Left renal cortex interstitium (tissue), 4 donors: ENCODE measurements at regions not wholly inside any gene's neighbourhood (a gene's known extent, or its start where the extent isn't known, plus 50 kb on each side); places are given as distances from the start of the nearest gene placed in this dataset.

ENCODE experiments used
- DNase-seq, 4 donors: peaks; one replicate each; pipeline ENCODE4 v3.0.0-alpha.2; 2013; ENCODE audit warnings: low read depth in 4 of 4, low spot score in 2 of 4, missing footprints in 1 of 4

GRCh38 chr4:120435179-120435578 is 368.5 kb upstream of the MAD2L1 start:
- no peak for DNase-seq

GRCh38 chr4:120434756-120435155 is 368.1 kb upstream of the MAD2L1 start:
- no peak for DNase-seq

- DNase-seq: no peak
These were observed 365.7 kb upstream of the MAD2L1 start for GRCh38 chr4:120432301-120432860.

- no peak for DNase-seq
These were observed 364.5 kb upstream of the MAD2L1 start for GRCh38 chr4:120431180-120431579.

GRCh38 chr4:120418146-120418545 is 351.5 kb upstream of the MAD2L1 start:
- no peak for DNase-seq

GRCh38 chr4:120415896-120416295 is 349.2 kb upstream of the MAD2L1 start:
- DNase-seq: no peak

GRCh38 chr4:120406960-120407359 is 340.3 kb upstream of the MAD2L1 start:
- no peak for DNase-seq

- no peak for DNase-seq
These were observed 336.6 kb upstream of the MAD2L1 start for GRCh38 chr4:120403296-120403695.

GRCh38 chr4:120400441-120400840 is 333.8 kb upstream of the MAD2L1 start:
- no peak for DNase-seq

- DNase-seq: no peak
These were observed 333.2 kb upstream of the MAD2L1 start for GRCh38 chr4:120399826-120400225.

- DNase-seq: no peak
These were observed 329.1 kb upstream of the MAD2L1 start for GRCh38 chr4:120395746-120396145.

- DNase-seq: no peak
These were observed 289.2 kb upstream of the MAD2L1 start for GRCh38 chr4:120355881-120356280.

- DNase-seq: no peak
These were observed 287.7 kb upstream of the MAD2L1 start for GRCh38 chr4:120354381-120354780.

GRCh38 chr4:120353235-120353634 is 286.6 kb upstream of the MAD2L1 start:
- no peak for DNase-seq

- DNase-seq: no peak
These were observed 286.1 kb upstream of the MAD2L1 start for GRCh38 chr4:120352739-120353138.

- no peak for DNase-seq
These were observed 282.3 kb upstream of the MAD2L1 start for GRCh38 chr4:120348948-120349347.

GRCh38 chr4:120348521-120348920 is 281.9 kb upstream of the MAD2L1 start:
- no peak for DNase-seq

GRCh38 chr4:120331486-120332370 is 265.1 kb upstream of the MAD2L1 start:
- no peak for DNase-seq

- no peak for DNase-seq
These were observed 262.7 kb upstream of the MAD2L1 start for GRCh38 chr4:120329386-120329785.

- no peak for DNase-seq
These were observed 260.6 kb upstream of the MAD2L1 start for GRCh38 chr4:120327276-120327675.

GRCh38 chr4:120319046-120319767 is 252.6 kb upstream of the MAD2L1 start:
- DNase-seq: no peak
